ENCODE measurements at regions not wholly inside any gene's neighbourhood (a gene's known extent, or its start where the extent isn't known, plus 50 kb on each side); places are given as distances from the start of the nearest gene placed in this dataset.
"Not testable (repeated sequence)": the region's sequence is repeated elsewhere in the genome, so short reads cannot be mapped to it uniquely, and the experiment has no call there.

DNA sequence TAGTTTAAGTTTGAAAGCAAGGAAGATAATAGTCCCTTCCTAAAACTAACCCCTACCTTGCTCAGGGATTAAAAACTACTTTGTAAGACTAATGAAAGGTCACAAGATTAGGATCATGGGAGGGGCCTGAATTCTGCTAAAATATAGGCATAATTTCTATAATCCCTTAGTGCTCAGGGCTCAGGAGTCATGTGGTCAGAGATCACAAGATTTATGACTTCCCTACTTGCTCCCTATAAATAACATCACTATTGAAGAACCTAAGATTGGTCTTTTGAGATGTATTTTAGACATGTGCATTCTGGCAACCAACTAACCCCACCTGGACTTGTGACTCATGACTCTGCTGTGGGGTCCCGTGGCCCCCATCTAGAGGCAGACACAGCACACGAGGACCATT is 81.1 kb downstream of the STMND1 start:
- no peak for DNase-seq (ENCODE audit: low spot score)

DNA sequence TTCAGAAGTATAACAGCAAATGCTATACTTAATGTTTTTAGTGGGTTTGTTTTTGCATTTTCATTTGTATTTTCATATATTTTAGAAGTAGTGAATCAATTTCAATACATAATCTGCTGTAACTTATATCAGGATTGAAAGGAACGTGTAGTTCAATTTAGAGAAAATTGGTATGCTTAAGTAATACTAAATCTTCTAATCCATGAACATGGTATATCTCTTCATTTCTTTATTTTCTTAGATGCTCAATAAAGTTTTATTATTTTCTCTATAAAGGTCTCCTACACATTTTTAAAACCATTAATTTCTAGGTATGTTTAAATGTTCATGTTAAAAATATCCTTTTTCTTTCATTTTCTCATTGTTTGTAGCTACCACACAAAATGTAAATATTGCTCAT is 85.1 kb downstream of the STMND1 start:
- DNase-seq (ENCODE audit: low spot score), result no peak

DNA sequence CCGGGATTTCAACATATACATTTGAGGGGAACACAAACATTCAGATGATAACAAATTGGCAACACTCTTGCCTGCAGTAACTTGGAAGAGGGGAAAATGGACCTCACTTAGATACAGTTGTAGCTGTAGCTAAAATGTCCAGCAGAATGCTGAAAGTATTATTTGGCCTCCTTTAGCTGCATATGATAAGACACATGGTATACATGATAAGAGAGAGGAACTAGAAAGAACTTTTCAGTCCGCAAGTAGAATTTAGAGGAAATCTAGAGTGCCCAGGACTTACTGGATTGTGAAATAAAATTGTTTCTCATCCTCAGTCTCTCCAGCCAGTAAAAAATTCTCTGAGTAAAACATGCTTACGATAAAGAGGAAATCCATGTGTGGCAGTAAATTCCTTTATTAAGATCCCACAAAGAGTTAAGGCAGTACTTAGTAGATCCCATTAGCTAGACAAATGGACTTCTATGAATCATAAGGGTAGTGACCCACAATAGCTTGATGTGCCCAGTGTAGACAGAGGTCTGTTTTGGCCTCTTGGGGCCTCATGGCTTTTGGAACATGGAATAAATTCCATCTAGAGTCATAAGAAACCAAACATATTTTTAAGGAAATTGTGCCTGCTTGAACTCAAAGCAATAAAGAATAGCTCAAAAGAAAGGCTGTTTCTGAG is 87.9 kb upstream of the RBM24 start:
- no peak for DNase-seq (ENCODE audit: low spot score)

DNA sequence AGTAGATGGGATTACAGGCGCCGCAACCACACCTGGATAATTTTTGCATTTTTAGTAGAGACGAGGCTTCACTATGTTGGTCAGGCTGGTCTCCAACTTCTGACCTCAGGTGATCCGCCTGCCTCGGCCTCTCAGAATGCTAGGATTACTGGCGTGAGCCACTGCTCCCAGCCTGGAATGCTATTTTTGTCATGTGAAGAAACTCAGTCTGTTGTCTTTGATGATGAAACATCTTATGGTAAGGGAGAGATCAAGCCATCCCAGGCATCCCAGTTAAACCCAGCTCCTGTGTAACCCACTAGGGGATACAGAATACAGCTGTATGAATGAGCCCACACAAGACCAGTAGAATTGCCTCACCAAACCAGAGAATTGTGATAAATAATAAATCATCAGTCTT is 83.6 kb upstream of the RBM24 start:
- no peak for DNase-seq (ENCODE audit: low spot score)

DNA sequence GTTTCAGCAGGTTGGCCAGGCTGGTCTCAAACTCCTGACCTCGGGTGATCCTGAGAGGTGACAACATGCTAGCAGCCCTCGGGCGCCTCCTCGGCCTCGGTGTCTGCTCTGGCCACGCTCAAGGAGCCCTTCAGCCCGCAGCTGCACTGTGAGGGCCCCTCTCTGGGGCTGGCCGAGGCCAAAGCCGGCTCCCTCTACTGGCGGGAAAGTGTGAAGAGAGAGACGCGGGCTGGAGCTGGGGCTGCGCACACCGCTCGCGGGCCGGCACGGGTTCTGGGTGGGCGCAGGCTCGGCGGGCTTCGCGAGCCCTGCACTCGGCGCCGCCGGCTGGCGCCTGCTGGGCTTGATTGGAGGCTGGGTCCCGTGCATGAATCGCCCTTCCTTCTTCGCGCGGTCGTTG is 80.8 kb upstream of the RBM24 start:
- DNase-seq (ENCODE audit: low spot score), result no peak

DNA sequence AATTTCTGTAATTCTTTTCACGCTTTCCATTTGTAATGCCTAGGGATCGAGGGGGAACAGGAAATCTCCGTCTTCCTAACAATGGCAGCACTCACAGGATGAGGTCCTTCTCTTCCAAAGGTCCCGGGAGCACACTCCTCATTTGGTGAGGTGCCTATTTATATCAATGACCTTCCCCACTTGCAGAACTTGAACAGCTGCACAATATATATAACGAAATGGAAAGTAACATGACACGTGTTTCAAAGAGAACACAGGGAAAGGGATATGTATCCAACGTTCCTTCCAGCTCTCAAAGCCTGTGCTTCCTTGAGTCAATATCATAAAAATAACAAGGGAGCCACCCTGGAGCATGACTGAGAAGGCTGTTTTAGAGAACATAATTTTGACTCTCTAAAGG is 78.6 kb upstream of the RBM24 start:
- no peak for DNase-seq (ENCODE audit: low spot score)

DNA sequence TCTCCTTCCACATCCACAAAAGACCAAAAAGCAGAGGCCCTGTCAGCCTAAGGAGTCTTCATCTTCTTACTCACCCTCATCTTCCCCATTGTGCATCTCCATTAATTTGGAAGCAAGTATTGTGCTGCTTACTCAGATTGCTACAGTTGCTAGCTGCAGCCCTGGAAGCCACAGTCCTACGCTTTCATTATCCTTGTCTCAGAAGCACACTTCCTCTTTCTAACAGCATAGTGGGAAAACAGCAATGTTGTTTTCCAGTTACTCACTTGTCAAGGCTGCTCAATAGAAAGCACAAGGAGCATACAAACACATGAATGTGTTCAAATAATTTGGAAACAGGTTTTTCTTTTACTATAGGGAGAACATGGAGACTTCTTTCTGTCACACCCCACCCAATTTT is 76.6 kb upstream of the RBM24 start:
- no peak for DNase-seq (ENCODE audit: low spot score)

DNA sequence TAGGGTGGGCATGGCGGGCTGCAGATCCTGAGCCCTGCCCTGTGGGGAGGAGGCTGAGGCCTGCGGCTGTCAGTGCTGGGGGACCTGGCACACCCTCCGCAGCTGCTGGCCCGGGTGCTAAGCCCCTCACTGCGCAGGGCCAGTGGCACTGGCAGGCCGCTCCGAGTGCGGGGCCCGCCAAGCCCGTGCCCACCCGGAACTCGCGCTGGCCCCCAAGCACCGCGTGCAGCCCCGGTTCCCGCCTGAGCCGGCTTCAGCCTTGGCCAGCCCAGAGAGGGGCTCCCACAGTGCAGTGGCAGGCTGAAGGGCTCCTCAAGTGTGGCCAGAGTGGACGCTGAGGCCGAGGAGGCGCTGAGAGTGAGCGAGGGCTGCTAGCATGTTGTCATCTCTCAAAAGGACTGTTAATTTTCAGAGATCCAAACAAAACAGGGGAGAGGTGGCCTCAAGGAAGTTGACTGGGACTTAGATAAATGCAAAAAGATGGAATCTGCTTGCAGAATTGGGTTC is 74.5 kb upstream of the RBM24 start:
- DNase-seq (ENCODE audit: low spot score), result no peak

DNA sequence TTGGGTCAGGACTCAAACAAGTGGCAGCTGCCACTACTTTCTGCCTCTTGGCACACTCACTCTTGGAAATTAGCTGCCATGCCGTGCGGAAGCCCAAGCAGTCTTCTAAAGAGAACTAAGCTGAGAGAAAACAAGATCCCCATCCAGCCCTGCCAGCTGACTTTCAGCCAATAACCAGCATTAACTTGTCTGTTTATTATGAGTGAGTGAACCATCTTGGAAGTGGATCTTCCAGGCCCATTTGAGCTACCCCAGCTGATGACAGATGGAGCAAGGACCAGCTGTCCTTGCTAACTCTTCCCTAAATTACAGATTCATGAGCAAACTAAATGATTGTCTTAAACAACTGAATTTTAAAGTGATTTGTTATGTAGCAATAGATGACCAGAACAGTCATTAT is 73.9 kb upstream of the RBM24 start:
- DNase-seq (ENCODE audit: low spot score), result no peak

DNA sequence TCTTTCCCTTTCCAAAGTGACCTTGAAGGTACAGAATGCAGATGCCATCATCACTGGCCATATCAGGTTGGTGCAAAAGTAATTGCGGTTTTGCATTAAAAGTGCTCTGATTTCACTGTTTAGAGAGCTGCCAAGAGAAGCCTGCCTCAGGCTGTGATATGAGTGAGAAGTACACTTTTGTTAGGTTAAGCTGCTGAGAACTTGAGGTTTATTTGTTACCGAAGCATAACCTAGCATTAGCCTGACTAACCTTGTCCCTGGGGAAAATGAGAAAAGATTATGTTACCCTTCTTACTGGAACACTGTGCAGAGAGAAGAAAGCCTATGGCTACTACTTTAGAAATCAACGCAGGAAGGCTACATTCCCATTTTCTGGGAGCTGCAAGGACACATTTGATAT is 70.5 kb upstream of the RBM24 start:
- DNase-seq (ENCODE audit: low spot score), result no peak

DNA sequence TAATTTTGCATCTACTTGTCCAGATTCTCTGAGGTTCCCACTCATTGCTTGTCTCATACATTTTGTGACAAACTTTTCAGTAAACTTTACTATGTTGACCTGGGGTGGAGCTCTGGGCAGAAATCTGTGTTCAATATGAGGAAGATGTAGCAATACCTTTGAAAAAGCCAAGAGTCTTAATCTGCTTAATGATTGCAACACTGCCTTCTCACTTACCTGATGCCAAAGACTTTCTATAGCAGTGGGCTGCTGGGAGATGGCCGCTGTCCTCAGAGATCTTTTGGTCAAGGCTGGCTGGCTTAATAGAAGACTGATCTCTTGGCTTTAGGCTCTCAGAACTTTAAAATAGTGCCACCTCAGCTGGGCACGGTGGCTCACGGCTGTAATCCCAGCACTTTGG is 70.1 kb upstream of the RBM24 start:
- DNase-seq (ENCODE audit: low spot score), result no peak

DNA sequence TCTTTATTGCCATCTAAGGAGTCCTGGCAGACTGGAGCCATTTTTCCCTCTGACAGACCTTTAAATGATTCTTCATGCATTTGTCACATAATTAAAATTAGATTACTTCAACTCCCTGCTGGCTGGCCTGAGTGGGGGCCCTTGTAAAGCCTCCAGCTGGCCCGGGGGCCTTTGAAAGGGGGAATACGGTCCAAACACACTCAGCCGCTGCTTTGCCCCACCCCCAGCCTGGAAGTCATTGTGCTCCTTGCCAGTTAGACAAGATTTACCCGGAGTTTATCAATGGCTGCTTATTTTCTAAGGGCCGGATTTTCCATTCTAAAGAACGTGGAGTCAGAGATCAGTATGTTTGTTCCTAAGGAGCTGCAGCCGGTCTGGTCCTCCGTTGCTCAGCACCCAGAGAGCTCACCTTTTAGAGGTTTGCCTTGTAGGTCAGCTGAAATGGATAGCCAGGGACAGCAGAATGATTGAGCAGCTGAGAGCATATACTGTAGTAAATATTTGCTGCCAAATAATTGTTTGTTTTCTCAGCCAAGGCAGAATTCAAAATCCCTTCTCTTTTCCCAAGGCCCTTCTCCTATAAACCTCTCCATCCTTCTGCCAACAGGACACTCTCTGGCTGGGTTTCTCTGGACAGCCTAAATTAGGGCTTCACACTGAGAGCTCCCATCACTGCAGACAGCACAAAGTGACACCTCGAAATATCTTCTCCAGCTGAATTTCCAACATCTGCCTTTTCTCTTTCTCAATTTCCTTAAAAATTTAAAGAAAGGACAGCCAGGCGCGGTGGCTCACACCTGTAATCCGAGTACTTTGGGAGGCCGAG is 68.4 kb upstream of the RBM24 start:
- DNase-seq (ENCODE audit: low spot score), result no peak

DNA sequence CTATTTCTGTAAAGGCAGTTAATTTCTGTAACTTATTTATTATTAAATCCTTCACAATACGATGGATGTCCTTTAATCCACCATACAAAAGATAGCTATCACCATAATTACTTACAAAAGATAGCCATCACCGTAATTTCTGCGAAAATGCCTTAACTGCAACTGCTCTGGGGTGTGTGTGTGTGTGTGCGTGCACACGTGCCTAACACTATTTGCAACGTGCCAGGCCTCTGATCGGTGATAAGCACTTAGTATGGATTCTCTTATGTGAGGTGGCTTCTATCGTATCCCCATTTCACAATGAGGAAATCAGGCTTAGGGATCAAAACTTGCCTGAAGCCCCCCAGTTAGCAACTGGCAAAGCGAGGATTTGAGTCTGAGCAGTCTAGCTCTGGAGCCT is 67.1 kb upstream of the RBM24 start:
- DNase-seq (ENCODE audit: low spot score), result no peak

DNA sequence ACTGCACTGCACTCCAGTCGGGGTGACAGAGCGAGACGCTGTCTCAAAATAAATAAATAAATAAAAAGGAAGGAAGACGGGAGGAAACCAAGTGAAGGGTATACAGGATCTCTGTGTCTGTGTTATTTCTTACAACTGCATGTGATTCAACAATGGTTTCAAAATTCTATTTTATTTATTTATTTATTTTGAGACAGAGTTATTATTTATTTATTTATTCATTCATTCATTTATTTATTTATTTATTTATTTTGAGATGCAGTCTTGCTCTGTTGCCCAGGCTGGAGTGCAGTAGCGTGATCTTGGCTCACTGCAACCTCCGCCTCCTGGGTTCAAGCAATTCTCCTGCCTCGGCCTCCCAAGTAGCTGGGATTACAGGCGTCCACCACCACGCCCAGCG is 64.2 kb upstream of the RBM24 start:
- DNase-seq (ENCODE audit: low spot score), result not testable (repeated sequence)

DNA sequence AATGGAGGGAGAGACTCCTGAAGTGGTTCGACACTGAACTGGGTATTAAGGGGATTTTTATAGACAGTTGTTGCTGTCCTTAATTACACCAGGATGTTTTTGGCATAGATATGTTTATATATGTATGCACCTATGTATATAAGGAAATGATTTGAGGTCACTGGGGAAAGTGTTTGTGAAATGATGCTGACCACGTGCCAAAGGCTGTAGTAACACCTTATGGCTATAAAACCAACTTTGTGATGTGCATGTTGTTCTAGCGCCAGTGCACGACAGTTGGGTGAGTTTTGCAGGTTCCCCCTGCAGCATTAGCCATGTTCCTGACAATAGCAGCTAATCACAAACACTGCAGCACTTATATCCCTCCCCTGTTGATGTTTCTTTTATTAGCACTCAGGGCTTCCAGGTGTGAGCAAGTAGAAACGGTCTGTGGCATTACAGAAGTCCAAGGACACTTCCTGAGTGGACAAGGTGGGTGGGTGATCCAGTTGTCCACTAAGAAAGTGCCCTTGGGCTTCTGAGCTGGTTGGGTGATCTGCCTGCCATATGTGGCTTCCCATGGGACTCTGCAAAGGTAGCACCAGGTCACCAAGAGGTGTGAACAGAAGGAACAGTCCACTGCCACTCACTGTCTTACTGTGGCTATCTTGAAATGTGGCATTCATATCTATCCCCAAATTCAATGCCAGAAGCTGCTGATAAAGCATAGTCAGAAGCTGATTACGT is 63.0 kb upstream of the RBM24 start:
- no peak for DNase-seq (ENCODE audit: low spot score)

DNA sequence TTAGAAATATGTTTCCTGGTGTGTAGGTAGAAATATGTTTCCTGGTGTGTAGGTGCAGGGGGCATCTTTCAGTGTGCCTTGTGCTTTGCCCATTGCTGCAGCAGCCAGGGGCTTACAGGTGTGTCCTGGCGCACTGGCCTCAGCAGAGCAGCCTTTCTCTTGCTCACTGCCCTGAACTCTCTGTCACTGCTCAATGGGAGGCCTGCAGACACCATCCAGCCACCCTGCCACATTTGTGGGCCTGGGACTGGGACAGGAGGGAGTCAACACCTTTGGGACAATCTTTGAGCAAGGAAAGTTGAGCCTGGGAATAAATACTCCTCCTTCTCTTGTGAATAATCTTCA is 62.4 kb upstream of the RBM24 start:
- no peak for DNase-seq (ENCODE audit: low spot score)

DNA sequence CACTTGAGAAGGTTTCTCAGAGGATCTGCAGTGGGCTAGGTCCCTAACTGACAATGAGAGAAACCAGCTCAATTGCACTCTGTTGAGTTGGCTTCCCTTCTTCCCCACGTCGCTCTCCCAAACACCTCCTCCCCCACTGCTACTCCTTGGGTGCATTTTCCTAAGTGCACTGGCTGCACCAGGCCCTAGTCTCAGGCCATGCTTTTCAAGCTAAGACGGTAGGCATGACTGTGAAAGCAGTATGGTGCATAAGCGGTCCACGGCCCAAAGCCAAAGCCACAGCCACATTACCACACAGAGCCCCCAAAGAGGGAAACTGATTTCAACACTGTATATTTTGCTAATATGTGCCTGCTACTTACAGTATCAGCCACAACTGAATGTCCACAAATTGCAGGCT is 62.1 kb upstream of the RBM24 start:
- DNase-seq (ENCODE audit: low spot score), result no peak

DNA sequence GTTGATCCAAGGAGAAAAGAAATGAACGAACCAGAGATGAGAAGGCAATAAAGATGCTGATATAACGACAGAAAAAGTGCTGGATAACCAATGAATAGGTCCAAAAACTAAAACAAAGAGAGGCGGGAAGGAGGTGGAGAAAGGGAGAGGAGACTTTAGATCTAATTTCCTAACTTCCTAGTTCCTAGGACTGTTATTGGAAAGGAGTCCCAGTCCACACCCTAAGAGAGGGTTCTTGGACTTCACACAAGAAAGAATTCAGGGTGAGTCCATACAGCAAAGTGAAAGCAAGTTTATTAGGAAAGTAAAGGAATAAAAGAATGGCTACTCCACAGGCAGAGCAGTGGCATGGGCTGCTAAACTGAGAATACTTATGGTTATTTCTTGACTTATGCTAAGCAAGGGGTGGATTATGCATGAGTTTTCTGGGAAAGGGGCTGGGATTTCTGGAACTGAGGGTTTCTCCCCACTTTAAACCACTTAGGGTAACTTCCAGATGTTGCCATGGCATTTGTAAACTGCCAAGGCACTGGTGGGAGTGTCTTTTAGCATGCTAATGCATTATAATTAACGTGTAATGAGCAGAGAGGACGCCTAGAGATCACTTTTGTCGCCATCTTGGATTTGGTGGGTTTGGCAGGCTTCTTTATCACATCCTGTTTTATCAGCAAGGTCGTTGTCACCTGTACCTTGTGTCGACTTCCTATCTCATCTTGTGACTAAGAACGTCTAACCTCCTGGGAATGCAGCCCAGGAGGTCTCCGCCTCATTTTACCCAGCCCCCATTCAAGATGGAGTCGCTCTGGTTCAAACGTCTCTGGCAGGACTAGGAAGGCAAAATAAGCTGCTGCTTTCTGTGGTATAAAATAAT is 60.9 kb upstream of the RBM24 start:
- DNase-seq (ENCODE audit: low spot score), result no peak

DNA sequence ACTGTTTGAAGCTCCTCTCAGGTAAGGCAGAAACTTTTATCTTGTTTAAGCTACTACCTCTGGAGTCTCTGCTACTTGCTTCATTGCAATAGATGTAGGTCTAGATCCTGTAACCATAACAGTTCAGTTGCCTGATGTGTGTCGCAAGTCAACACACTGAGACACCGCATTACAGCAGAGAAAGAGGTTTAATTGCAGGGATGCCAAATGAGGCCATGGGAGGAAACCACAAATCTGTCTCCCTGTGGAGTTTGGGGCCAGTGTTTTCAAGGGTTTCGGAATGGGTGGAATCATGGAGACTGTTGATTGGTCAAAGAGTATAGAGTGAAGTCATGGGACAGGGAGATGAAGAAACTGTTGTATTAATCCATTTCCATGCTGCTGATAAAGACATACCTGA is 57.1 kb upstream of the RBM24 start:
- DNase-seq (ENCODE audit: low spot score), result no peak

DNA sequence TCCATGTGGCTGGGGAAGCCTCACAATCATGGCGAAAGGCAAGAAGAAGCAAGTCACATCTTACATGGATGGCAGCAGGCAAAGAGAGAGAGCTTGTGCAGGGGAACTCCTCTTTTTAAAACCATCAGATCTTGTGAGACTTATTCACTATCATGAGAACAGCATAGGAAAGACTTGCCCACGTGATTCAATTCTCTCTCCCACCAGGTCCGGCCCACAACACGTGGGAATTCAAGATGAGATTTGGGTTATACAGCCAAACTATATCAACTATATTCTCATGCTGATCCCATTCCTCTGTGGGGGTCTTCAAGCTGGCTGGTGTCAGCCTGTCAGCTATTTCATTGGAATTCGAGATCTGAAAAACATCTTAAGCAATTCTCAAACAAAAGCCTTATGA is 56.7 kb upstream of the RBM24 start:
- DNase-seq (ENCODE audit: low spot score), result not testable (repeated sequence)

DNA sequence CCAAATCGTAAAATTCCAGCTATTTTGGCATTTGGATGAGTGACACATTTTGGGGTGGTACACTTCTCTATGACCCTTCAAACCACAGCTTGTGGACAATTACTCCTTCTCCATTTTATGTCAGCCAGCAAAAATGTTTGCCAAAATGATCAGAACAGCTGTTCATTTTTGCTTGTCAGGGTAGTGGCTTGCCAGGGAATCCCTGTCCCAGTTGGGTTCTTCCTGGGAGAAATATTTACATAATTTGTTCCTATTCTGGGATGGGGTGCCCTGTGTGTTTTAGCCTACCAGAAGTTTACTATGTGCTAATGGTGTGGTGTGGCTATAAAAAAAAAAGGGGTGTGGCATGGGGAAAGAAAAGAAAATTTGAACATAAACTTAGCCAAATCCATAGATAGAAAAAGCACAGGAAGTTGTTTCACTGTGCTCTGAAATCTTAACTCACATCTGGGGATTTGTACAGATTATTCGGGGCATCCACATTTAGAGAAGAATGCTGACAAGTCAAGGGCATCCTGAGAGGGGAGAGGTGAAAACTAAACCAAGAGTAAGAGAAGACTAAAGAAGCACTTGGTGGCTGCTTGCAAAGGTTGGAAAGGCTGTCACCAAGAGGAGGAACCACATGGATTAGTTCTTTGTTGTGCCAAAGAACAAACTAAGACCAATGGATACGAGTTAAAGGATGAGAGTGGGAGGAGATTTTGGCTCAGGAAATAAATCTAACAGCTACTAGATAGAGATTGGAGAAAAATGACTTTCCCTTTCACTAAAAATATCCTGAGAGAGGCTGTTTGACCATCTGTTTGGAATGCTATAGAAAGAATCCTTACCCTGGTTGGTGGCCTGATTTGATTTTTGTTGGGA is 55.2 kb upstream of the RBM24 start:
- DNase-seq (ENCODE audit: low spot score), result peak; percentile 21

Measured in hepatic stellate cell (primary cell).